RWPE1 (cell line): ENCODE measurements at regions not wholly inside any gene's neighbourhood (a gene's known extent, or its start where the extent isn't known, plus 50 kb on each side); places are given as distances from the start of the nearest gene placed in this dataset.

Source experiments
- CTCF ChIA-PET: fragments of 350-600 bp; sonication (Branson Sonifier 250); formaldehyde crosslinking; extraction: SDS; loops from one replicate; lab custom pipeline; 2021; lab: Yijun Ruan, JAX
- POLR2A ChIA-PET: fragments of 400-600 bp; formaldehyde crosslinking; extraction: SDS; loops from one replicate; lab custom pipeline; 2020; ENCODE audit warnings: antibody characterized with exemption; ENCODE audit not compliant: low non-redundant PET; lab: Yijun Ruan, JAX
- DNase-seq: peaks from one replicate; pipeline ENCODE4 v3.0.0; 2012; ENCODE audit warnings: low spot score
- H3K27ac ChIP-seq: fragments of 450-650 bp; 2 replicates; pipeline ENCODE4 v1.5.1; 2017
- TF ChIP-seq, protein P1 (sequence below): fragments of 450-650 bp; conservative IDR thresholded peaks from 2 replicates; pipeline ENCODE4 v1.5.1; 2017; ENCODE audit warnings: low read depth, mild to moderate bottlenecking

DNA sequence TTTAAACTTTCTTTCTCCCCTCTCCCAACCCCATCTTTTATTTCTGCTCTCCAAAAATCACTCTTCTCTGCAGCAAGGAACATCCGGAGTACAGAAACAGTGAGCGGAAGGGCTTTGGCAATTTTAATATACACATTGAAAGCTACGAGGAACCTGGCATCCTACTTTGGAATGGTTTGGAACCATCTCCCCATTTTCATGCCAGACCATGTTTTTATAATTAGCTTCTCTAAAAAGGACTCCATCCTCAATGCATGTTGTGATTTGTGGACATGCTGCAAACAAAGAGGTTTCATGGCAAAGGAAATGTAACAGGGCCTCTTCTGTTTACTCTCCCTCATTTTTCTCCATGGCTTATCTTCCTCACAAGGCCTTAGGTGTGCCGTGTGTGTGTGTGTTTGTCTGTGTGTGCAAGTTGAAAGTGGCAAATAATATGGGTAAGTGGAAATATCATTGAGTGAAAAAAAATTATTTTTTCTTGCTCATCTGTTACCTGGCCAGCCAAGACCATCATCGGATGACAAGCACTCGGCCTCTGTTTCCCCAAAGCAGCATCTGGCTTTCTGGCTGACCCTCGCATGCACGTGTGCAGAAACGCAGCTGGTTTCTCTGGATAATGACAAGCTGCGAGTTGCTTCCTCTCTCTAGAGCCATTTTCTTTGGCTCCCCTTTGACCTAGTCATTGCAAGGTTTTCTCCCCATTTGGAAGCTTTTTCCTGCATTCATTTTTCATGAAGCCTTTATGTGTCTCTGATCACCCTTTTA lies 585.0 kb downstream of the TMEM114 start:
- TF ChIP-seq, protein P1, sequence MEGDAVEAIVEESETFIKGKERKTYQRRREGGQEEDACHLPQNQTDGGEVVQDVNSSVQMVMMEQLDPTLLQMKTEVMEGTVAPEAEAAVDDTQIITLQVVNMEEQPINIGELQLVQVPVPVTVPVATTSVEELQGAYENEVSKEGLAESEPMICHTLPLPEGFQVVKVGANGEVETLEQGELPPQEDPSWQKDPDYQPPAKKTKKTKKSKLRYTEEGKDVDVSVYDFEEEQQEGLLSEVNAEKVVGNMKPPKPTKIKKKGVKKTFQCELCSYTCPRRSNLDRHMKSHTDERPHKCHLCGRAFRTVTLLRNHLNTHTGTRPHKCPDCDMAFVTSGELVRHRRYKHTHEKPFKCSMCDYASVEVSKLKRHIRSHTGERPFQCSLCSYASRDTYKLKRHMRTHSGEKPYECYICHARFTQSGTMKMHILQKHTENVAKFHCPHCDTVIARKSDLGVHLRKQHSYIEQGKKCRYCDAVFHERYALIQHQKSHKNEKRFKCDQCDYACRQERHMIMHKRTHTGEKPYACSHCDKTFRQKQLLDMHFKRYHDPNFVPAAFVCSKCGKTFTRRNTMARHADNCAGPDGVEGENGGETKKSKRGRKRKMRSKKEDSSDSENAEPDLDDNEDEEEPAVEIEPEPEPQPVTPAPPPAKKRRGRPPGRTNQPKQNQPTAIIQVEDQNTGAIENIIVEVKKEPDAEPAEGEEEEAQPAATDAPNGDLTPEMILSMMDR: no peak
- POLR2A ChIA-PET: no interaction called here
- DNase-seq: no peak
- no peak overlapping the region for H3K27ac ChIP-seq
- CTCF ChIA-PET: no interaction called here

DNA sequence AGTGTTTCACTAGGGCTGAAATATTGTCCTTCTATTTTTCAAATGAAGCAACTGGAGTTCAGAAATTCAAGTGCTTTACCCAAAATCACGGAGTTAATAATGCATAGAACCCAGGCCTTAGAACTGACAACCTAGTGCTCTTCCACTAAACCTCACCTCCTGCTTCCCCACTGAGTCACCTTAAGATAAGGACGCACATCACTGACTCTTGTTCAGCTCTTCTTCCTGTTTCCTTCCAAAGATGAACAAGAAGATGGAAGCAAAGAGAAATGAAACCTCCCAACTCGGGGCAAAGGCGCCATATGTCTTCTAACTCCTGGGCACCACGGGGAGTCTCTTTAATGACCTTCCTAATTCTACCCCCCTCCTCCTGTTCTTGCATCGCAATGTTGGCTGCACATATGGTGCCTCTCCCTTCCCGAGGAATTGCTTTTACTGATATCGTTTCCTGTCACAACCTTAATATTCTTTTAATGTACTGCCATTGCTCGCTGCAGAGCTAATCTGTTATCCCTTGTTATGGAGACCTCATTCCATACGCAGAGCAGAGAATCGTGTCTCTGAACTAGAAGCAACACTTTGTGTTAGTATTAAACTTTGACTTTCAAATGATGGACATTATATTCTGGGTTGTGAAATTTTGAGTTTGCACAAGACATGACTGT lies 591.4 kb downstream of the TMEM114 start:
- TF ChIP-seq, protein P1: no peak
- ChIA-PET POLR2A (no interaction called here), CTCF (interaction anchor here (0.6 kb wide), 1 partner anchor 1154 kb away, joined by 3 read pairs; no protein-coding TSS in a partner anchor)
- DNase-seq: no peak
- no peak overlapping the region for H3K27ac ChIP-seq

DNA sequence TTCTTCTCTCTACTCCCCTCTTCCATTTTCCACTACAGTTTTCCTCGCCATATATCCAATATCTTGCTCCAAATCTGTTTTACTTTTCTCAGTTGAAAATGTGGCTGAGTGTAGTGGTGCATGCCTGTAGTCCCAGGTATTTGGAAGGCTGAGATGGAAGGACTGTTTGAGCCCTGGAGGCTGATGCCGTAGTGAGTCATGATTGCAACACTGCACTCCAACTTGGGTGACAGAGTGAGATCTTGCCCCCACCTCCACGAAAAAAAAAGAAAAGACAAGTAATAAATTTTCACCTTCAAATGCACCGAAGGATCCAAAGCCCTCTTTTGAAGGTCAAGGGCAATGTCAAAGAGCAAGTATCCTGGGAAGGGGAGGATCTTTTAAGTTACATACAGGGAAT lies 592.3 kb downstream of the TMEM114 start:
- H3K27ac ChIP-seq: no peak overlapping the region
- TF ChIP-seq, protein P1: no peak
- DNase-seq: no peak
- POLR2A ChIA-PET: no interaction called here
- CTCF ChIA-PET: no interaction called here

DNA sequence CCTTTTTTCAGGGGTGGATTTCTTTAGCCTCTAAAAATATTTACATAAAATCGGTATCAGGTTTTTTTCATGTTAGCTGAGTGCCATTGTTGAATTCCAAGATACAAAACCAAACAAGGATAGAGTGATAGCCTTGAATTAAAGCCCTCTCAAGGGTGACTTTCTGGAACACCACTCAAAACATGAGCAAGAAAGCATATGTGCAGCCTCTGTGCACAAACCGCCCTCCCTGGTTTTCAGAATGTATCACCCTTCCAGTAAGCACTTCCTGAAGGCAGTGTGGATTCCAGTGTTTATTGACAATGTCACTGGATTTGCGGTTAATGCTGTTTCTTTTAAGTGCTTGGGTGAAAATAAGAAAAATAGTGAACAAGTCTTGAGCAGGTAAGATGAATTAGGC lies 597.7 kb downstream of the TMEM114 start:
- CTCF ChIA-PET: no interaction called here
- DNase-seq: no peak
- POLR2A ChIA-PET: no interaction called here
- TF ChIP-seq, protein P1: no peak
- H3K27ac ChIP-seq: no peak overlapping the region

DNA sequence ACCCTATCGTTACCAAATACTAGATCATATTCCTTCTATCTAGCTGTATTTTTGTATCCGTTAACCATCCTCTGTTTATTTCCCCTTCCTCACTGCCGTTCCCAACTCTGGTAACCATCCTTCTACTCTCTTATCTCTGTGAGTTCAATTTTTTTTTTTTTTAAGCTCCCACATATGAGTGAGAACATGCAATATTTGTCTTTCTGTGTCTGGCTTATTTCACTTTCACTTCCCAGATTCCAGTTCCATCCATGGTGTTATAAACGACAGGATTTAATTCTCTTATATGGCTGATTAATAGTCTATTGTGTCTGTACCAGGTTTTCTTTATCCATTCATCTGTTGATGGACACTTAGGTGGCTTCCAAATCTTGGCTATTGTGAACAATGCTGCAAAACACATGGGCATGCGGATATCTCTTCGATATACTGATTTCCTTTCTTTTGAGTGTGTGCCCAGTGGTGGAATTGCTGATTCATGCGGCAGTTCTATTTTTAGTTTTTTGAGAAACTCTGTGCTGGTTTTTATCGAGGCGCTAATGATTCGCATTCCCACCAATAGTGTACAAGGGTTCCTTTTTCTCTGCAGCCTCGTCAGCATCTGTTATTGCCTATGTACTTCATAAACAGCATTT lies 599.6 kb downstream of the TMEM114 start:
- TF ChIP-seq, protein P1: no peak
- H3K27ac ChIP-seq: no peak overlapping the region
- POLR2A ChIA-PET: no interaction called here
- no peak for DNase-seq
- CTCF ChIA-PET: no interaction called here

DNA sequence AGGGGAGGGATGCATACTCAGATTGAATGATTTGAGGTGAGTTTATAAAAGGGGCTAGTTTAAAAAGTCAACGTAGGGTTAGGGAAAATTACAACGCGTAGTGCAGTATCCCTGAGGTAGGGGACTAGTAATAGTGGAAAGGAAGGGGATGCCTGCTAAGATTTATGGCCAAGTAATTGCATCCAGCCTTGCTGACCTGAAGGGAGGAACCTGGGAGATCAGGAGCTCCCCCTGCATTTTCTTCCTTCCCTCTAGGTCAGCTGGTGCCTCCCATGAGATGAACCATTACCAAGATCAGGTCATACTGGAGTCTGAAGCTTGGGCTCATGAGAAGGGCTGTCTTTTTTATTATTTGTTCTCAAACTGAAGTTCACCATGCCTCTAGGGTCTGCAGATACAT lies 606.6 kb downstream of the TMEM114 start:
- DNase-seq: no peak
- TF ChIP-seq, protein P1: no peak
- ChIA-PET POLR2A (no interaction called here), CTCF (no interaction called here)
- H3K27ac ChIP-seq: no peak overlapping the region
